Pancreas (tissue), 10 donors: ENCODE measurements at regions not wholly inside any gene's neighbourhood (a gene's known extent, or its start where the extent isn't known, plus 50 kb on each side); places are given as distances from the start of the nearest gene placed in this dataset.

Source experiments
- ATAC-seq, 4 donors: fragments of 200-7000 bp; cut with Tn5 transposase; one replicate each; pipeline versions ENCODE4 v1.8.0 to v1.9.1; 2020; ENCODE audit warnings: mild to moderate bottlenecking in 4 of 4, moderate library complexity in 4 of 4
- DNase-seq, 6 donors: peaks; one replicate each; pipeline ENCODE4 v3.0.0-alpha.2; 2020
- FAIRE-seq: peaks from 2 replicates; lab custom pipeline; 2012; peaks lifted over from hg19 to GRCh38; lab: Jason Lieb, UNC
- H3K27ac ChIP-seq, 4 donors: fragments of 200-600 bp; sonication (generic); 1 replicate in 3 of 4; 2 replicates in 1 of 4; pipeline versions ENCODE4 v1.5.0 to v1.8.0; 2020
- H3K27me3 ChIP-seq, 4 donors: fragments of 200-600 bp; one replicate each; pipeline ENCODE4 v1.8.0; 2021
- H3K36me3 ChIP-seq, 3 donors: fragments of 200-600 bp; sonication (generic) in 1 of 3; one replicate each; pipeline versions ENCODE4 v1.5.0 to v1.8.0; 2020 to 2021
- H3K4me1 ChIP-seq, 3 donors: fragments of 200-600 bp; one replicate each; pipeline ENCODE4 v1.8.0; 2021
- H3K4me3 ChIP-seq, 4 donors: fragments of 200-600 bp; sonication (generic) in 2 of 4; one replicate each; pipeline versions ENCODE4 v1.5.0 to v1.8.0; 2020 to 2021
- H3K9me3 ChIP-seq, 4 donors: fragments of 200-600 bp; one replicate each; pipeline ENCODE4 v1.8.0; 2021
- WGBS, 2 donors: extraction: QIAGEN DNeasy Blood & Tissue Kit; methylation state at CpG; one replicate each; pipeline ENCODE4 v1.1.7; 2013; 5-methylcytosine and 5-hydroxymethylcytosine counted together
- intact Hi-C, 3 donors: fragments of 100-400 bp; cut with DNase I; formaldehyde crosslinking; loops; one replicate each; pipeline versions ENCODE4 v1.11.1 to v1.14.2; 2022
- TF ChIP-seq, protein P1 (sequence below), 4 donors: fragments of 200-600 bp; sonication (generic) in 3 of 4; IDR thresholded peaks; one replicate each; pipeline versions ENCODE4 v1.5.0 to v1.8.0; 2021; ENCODE audit warnings: antibody characterized with exemption in 4 of 4
- donor health status: healthy with polysubstance abuse.
- donor health status: DM: no; HTN: no; CAD: no; lungs with moderate emphysema.
- donor health status: DM: no; HTN: no; CAD: no.
- donor health status: control.
- donor health status: control.
- donor health status: Bipolar disorder and iron deficiency.
- donor health status: DM: yes; HTN: yes; CAD: no.
- donor health status: DM: no; HTN: no; CAD: no.
- donor health status: DM: no; HTN: no; CAD: no.
- donor health status: DM: yes; HTN: yes; CAD: no.

DNA sequence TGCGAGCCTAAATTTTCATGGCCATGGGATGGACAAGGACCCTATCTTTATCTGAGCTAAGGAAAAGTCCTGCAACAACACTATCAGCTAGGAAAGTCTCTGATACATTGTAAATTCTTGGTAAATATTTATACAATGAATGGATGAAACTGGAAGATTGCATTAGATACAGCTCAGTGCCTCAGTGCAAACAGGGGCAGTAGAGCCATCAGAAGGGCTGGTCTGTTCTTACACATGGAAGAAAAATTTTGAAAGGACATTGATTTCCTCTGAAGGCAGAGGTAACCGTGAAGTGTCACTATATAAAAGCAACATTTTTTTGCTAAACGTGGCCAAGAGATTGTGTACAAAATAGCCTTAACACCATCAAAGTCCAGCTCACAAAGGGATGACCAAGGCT lies 153.2 kb upstream of the GADL1 start:
- Histone ChIP-seq H3K4me1 (no peaks in the 10 kb centered on the region), H3K36me3 (no peaks in the 10 kb centered on the region), H3K27ac (no peak overlapping the region), H3K27me3 (no peaks in the 10 kb centered on the region), H3K4me3 (no peak overlapping the region), H3K9me3 (no peaks in the 10 kb centered on the region)
- no peak for DNase-seq
- WGBS, 2 donors: 60 to 73% methylated on average over 3 of the region's 3 CpGs
- FAIRE-seq: no peak
- intact Hi-C loops: no loop called here
- TF ChIP-seq, protein P1, sequence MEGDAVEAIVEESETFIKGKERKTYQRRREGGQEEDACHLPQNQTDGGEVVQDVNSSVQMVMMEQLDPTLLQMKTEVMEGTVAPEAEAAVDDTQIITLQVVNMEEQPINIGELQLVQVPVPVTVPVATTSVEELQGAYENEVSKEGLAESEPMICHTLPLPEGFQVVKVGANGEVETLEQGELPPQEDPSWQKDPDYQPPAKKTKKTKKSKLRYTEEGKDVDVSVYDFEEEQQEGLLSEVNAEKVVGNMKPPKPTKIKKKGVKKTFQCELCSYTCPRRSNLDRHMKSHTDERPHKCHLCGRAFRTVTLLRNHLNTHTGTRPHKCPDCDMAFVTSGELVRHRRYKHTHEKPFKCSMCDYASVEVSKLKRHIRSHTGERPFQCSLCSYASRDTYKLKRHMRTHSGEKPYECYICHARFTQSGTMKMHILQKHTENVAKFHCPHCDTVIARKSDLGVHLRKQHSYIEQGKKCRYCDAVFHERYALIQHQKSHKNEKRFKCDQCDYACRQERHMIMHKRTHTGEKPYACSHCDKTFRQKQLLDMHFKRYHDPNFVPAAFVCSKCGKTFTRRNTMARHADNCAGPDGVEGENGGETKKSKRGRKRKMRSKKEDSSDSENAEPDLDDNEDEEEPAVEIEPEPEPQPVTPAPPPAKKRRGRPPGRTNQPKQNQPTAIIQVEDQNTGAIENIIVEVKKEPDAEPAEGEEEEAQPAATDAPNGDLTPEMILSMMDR (IDR thresholded peaks at IDR 0.05): no peak
- ATAC-seq: peak in 1 of 4 donors; percentile 63

DNA sequence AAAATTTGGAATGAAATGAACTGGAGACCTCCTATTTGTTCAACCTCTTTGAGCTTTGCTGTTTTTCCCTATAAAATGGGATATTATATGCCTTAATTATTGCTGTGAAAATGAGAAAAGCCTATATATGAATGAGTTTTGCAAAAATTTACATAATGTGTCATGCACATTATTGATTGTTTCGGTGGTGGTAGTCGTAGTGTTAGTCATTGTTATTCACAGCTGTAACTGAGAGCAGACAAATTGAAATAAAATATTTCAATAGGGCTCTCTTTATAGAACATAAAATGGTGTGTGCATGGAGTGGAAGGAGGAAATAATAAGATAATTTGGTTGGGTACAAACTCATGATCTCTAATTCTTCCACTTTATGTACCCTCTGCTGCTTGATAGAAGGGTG lies 153.7 kb upstream of the GADL1 start:
- no peak for DNase-seq
- intact Hi-C loops: no loop called here
- H3K27ac ChIP-seq: no peak overlapping the region
- H3K4me1 ChIP-seq: no peaks in the 10 kb centered on the region
- no peak for FAIRE-seq
- no peaks in the 10 kb centered on the region for H3K9me3 ChIP-seq
- no peak for ATAC-seq
- TF ChIP-seq, protein P1 (IDR thresholded peaks at IDR 0.05): no peak
- H3K27me3 ChIP-seq: no peaks in the 10 kb centered on the region
- WGBS, 2 donors: 42 to 58% methylated on average over 2 of the region's 2 CpGs
- no peak overlapping the region for H3K4me3 ChIP-seq
- no peaks in the 10 kb centered on the region for H3K36me3 ChIP-seq

DNA sequence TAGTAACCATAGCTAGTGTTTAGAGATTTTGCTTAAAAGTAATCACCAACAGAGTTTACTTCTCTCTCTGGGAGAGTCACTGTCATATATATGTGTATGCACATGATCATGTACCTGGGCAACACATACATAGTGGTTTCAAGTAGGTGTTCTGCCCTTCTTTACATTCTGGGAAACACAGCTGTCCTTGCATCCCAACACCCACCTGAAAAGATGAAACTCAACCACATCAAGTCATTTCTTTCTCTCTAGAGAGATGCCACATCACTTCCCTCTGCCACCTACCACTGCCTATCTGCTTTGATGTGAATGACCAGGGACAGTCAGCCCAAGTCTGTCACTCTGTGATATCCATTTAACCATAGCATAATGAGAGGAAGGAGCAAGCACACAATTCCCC lies 155.8 kb upstream of the GADL1 start:
- Histone ChIP-seq H3K36me3 (no peaks in the 10 kb centered on the region), H3K4me3 (no peak overlapping the region), H3K4me1 (no peaks in the 10 kb centered on the region), H3K27me3 (no peaks in the 10 kb centered on the region), H3K27ac (no peak overlapping the region), H3K9me3 (no peaks in the 10 kb centered on the region)
- no peak for FAIRE-seq
- ATAC-seq: no peak
- TF ChIP-seq, protein P1 (IDR thresholded peaks at IDR 0.05): no peak
- no peak for DNase-seq
- intact Hi-C loops: no loop called here

DNA sequence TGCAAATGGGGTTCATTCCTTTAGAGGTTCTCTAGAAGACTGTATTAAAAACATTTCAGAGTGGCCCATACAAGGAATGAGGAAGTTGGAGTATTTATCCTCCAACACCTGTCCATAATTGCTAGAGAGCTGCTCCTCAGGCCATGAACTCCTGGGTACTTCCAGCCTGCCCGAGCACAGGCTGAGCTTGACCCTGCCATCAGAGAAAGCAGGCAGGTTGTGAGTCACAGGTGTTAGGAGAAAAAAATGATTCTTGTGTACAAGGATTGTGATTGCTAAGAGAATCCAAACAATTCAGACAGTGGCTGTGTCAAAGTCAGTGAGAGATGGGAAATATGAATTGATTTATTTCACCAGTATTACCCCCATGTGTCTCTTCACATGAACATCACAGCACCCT lies 156.8 kb upstream of the GADL1 start:
- Histone ChIP-seq H3K27me3 (no peaks in the 10 kb centered on the region), H3K4me3 (no peak overlapping the region), H3K27ac (no peak overlapping the region), H3K4me1 (no peaks in the 10 kb centered on the region), H3K9me3 (no peaks in the 10 kb centered on the region), H3K36me3 (no peaks in the 10 kb centered on the region)
- ATAC-seq (no peak), DNase-seq (no peak), FAIRE-seq (no peak)
- TF ChIP-seq, protein P1 (IDR thresholded peaks at IDR 0.05): no peak
- intact Hi-C loops: no loop called here
- WGBS, 2 donors: 38 to 44% methylated on average over 1 of the region's 1 CpG

DNA sequence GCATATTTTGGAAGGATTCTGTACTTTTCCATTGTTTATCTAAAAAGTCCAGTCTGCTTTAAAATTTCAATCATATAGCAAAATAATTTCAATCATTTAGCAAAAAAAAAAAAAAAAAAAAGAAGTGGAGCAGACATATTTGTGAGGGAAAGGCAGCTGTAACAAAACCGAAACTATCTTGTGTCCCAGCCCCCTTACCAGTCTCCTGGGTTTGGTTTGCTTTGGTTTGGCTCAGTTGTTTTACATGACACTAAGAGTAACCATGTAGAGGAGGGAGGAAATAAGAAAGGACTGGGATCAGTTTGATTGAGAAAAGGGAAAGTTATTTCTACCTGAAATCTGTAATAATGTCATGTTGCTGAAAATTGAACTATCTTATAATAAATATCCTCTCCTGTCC lies 158.8 kb upstream of the GADL1 start:
- TF ChIP-seq, protein P1 (IDR thresholded peaks at IDR 0.05): no peak
- H3K27ac ChIP-seq: no peak overlapping the region
- no peak overlapping the region for H3K4me3 ChIP-seq
- intact Hi-C loops: no loop called here
- no peaks in the 10 kb centered on the region for H3K4me1 ChIP-seq
- no peaks in the 10 kb centered on the region for H3K36me3 ChIP-seq
- 80 to 92% methylated on average over 1 of the region's 1 CpG for WGBS, 2 donors
- ATAC-seq (no peak), FAIRE-seq (no peak), DNase-seq (no peak)
- H3K27me3 ChIP-seq: no peaks in the 10 kb centered on the region
- no peaks in the 10 kb centered on the region for H3K9me3 ChIP-seq
